ENCODE measurements at regions not wholly inside any gene's neighbourhood (a gene's known extent, or its start where the extent isn't known, plus 50 kb on each side); places are given as distances from the start of the nearest gene placed in this dataset.

DNA sequence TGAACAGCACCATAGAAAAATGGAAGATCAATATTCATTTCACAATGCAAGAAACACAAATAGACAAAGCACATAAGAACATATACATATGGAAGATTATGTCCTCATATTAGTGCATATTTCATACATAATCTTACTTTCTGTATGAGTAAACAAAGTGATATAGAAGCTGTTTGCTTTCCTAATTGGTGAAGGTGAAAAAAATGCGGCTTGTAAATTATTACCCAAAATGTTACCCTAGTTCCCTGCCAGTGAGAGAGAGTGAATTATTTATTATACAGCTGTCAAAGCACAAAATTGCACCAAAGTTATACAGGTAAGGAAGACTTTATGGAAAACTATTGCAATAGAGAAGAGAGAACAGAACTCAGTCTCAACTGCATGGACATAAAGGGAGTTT, 1485.0 kb upstream of the CDH9 start:
- no peak for DNase-seq (ENCODE audit: extremely low read depth, insufficient read length)
- TF ChIP-seq, protein P1, sequence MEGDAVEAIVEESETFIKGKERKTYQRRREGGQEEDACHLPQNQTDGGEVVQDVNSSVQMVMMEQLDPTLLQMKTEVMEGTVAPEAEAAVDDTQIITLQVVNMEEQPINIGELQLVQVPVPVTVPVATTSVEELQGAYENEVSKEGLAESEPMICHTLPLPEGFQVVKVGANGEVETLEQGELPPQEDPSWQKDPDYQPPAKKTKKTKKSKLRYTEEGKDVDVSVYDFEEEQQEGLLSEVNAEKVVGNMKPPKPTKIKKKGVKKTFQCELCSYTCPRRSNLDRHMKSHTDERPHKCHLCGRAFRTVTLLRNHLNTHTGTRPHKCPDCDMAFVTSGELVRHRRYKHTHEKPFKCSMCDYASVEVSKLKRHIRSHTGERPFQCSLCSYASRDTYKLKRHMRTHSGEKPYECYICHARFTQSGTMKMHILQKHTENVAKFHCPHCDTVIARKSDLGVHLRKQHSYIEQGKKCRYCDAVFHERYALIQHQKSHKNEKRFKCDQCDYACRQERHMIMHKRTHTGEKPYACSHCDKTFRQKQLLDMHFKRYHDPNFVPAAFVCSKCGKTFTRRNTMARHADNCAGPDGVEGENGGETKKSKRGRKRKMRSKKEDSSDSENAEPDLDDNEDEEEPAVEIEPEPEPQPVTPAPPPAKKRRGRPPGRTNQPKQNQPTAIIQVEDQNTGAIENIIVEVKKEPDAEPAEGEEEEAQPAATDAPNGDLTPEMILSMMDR (IDR thresholded peaks at IDR 0.05; ENCODE audit: insufficient read depth, low read length, poor library complexity, severe bottlenecking): no peak
- H3K27me3 ChIP-seq (replicated peaks; ENCODE audit: control insufficient read depth, insufficient read depth, low read length): no peaks in the 10 kb centered on the region
- H3K4me3 ChIP-seq (replicated peaks; ENCODE audit: low read depth, low read length): no peak overlapping the region
- no peaks in the 10 kb centered on the region for H3K36me3 ChIP-seq (ENCODE audit: control insufficient read depth, insufficient read depth, low read length)

DNA sequence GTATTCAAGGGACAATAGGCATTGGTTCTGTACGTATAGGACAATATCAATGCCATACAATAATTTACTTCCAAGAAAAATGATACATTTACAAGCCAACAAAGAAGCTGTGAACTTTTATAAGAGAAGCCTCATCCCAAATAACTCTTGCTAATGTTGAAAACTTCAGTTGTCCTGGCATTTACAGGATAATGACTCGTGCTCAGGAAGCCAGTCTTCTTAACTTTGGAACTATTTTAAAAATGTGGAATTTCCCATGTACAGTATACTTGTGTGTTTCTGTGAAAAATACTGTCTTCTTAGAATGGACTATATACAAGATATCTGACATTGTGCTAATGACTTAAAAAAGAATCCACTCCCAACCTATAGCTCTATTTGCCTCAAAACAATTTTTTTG, 1479.3 kb upstream of the CDH9 start:
- H3K4me3 ChIP-seq (replicated peaks; ENCODE audit: low read depth, low read length): no peak overlapping the region
- no peaks in the 10 kb centered on the region for H3K36me3 ChIP-seq (ENCODE audit: control insufficient read depth, insufficient read depth, low read length)
- TF ChIP-seq, protein P1 (IDR thresholded peaks at IDR 0.05; ENCODE audit: insufficient read depth, low read length, poor library complexity, severe bottlenecking): no peak
- H3K27me3 ChIP-seq (replicated peaks; ENCODE audit: control insufficient read depth, insufficient read depth, low read length): no peaks in the 10 kb centered on the region
- DNase-seq (ENCODE audit: extremely low read depth, insufficient read length): no peak

DNA sequence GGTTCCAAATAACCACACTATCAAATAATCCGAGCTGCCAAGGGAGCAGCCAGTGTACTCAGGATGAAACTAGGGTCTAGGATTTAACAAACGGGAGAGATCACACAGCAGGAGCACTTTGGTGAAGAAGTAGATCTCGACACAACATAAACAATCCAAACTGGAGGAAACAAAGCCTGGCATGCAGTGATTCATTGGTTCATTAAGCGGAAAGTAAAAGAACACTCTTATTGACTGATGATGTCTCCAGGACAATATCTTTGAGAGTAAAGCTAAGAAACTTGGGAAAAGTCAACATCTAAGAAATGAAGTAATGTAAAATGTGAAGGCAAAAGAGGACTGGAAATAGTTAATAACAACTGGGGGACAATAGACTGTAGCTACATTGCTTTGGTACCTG, 1478.3 kb upstream of the CDH9 start:
- Histone ChIP-seq H3K27me3 (replicated peaks; ENCODE audit: control insufficient read depth, insufficient read depth, low read length) (no peaks in the 10 kb centered on the region), H3K36me3 (ENCODE audit: control insufficient read depth, insufficient read depth, low read length) (no peaks in the 10 kb centered on the region), H3K4me3 (replicated peaks; ENCODE audit: low read depth, low read length) (no peak overlapping the region)
- TF ChIP-seq, protein P1 (IDR thresholded peaks at IDR 0.05; ENCODE audit: insufficient read depth, low read length, poor library complexity, severe bottlenecking): no peak
- no peak for DNase-seq (ENCODE audit: extremely low read depth, insufficient read length)

DNA sequence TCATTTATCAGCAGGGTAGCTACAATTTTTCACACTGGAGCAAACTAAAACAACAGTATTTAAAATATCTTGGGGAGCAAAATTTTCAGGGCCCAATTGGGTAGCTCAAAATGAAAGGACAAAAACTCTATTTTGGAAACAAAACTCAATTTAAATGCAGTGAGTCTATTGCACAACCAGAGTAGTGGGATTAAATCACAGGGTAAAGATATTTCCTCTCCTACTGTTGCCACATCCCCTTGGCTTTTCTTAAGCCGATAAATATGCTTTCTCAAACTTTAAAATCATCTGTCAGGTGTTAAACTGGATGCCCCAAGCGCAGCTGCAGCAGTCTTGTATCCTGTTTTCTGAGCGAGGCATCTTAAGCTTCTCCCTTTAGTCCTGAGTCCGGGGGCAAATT, 1474.3 kb upstream of the CDH9 start:
- H3K36me3 ChIP-seq (ENCODE audit: control insufficient read depth, insufficient read depth, low read length): no peaks in the 10 kb centered on the region
- TF ChIP-seq, protein P1 (IDR thresholded peaks at IDR 0.05; ENCODE audit: insufficient read depth, low read length, poor library complexity, severe bottlenecking): no peak
- DNase-seq (ENCODE audit: extremely low read depth, insufficient read length): no peak
- H3K27me3 ChIP-seq (replicated peaks; ENCODE audit: control insufficient read depth, insufficient read depth, low read length): no peaks in the 10 kb centered on the region
- H3K4me3 ChIP-seq (replicated peaks; ENCODE audit: low read depth, low read length): no peak overlapping the region

DNA sequence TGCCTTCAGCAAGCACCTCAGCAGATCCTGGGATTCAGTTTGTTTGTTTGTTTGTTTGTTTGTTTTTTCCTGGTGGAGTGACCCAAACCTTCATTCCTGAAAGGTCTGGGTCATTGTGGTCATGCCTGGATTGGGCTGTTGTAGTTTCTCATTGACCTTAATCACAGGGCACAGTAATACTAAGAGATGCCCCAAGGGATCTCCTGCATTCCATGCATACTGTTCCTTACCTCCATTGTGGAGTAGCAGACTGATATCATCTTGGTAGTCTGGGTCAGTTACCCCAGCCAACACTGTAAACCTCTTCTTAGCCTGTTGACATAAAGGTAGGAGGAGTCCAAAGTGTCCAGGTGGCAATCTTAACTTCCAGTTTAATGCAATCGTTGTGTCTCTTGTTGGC, 1466.7 kb upstream of the CDH9 start:
- DNase-seq (ENCODE audit: extremely low read depth, insufficient read length): no peak
- no peaks in the 10 kb centered on the region for H3K27me3 ChIP-seq (replicated peaks; ENCODE audit: control insufficient read depth, insufficient read depth, low read length)
- no peaks in the 10 kb centered on the region for H3K36me3 ChIP-seq (ENCODE audit: control insufficient read depth, insufficient read depth, low read length)
- TF ChIP-seq, protein P1 (IDR thresholded peaks at IDR 0.05; ENCODE audit: insufficient read depth, low read length, poor library complexity, severe bottlenecking): no peak
- no peak overlapping the region for H3K4me3 ChIP-seq (replicated peaks; ENCODE audit: low read depth, low read length)

DNA sequence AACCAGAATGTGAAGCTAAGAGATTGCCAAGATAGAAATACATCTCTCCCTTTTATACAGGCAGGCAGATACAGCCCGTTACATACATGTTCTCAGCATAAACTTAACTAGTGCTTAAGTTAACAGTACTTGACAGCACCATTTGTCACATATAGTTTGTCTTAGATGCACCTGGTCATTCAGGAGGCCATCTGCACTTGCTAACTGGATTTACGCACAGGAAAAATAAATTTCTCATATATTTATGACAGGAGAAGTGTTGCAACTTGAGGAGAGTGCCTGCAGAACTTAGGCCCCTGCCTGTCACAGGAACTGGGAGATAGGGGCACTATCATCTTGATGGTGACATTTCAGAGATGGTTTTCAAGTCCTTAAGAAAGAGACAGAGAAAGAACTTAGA, 1462.1 kb upstream of the CDH9 start:
- no peaks in the 10 kb centered on the region for H3K27me3 ChIP-seq (replicated peaks; ENCODE audit: control insufficient read depth, insufficient read depth, low read length)
- no peak for DNase-seq (ENCODE audit: extremely low read depth, insufficient read length)
- H3K4me3 ChIP-seq (replicated peaks; ENCODE audit: low read depth, low read length): no peak overlapping the region
- TF ChIP-seq, protein P1 (IDR thresholded peaks at IDR 0.05; ENCODE audit: insufficient read depth, low read length, poor library complexity, severe bottlenecking): no peak
- no peaks in the 10 kb centered on the region for H3K36me3 ChIP-seq (ENCODE audit: control insufficient read depth, insufficient read depth, low read length)

Measured in GM06990 (cell line).